H1 (cell line): ENCODE measurements at regions not wholly inside any gene's neighbourhood (a gene's known extent, or its start where the extent isn't known, plus 50 kb on each side); places are given as distances from the start of the nearest gene placed in this dataset.

Experiments
- CTCF ChIA-PET: fragments of 300-600 bp; sonication (Branson Sonifier 250); formaldehyde crosslinking; loops from one replicate; lab custom pipeline; 2021; ENCODE audit not compliant: partially characterized antibody; lab: Charles Lee
- POLR2A ChIA-PET: fragments of 300-600 bp; sonication (Branson Sonifier 250); formaldehyde crosslinking; loops from one replicate; lab custom pipeline; 2021; ENCODE audit warnings: inconsistent platforms; ENCODE audit not compliant: partially characterized antibody; lab: Charles Lee
- DNase-seq, 2 experiments: peaks; one replicate each; pipeline versions ENCODE4 v3.0.0 to v3.0.0-alpha.2; 2010 to 2022; ENCODE audit warnings: low spot score in 2 of 2, low read depth in 1 of 2, mixed read lengths in 1 of 2
- FAIRE-seq: peaks from 2 replicates; lab custom pipeline; 2011; peaks lifted over from hg19 to GRCh38; lab: Jason Lieb, UNC
- H2AFZ ChIP-seq: 2 replicates; pipeline ENCODE4 v1.8.1; 2012; ENCODE audit warnings: low read length, inconsistent platforms
- H2AK5ac ChIP-seq: 2 replicates; pipeline ENCODE4 v1.6.1; 2013; ENCODE audit warnings: low read depth, low read length
- H2BK120ac ChIP-seq: replicated peaks from 2 replicates; pipeline ENCODE3; 2013; ENCODE audit warnings: low read depth, low read length, inconsistent platforms
- H2BK12ac ChIP-seq: 2 replicates; pipeline ENCODE4 v1.6.1; 2013; ENCODE audit warnings: low read depth, low read length
- H2BK15ac ChIP-seq: 2 replicates; pipeline ENCODE4 v1.6.1; 2013; ENCODE audit warnings: low read length
- H2BK20ac ChIP-seq: 2 replicates; pipeline ENCODE4 v1.6.1; 2013; ENCODE audit warnings: low read length
- H2BK5ac ChIP-seq: 2 replicates; pipeline ENCODE4 v1.6.1; 2013; ENCODE audit warnings: low read depth, low read length
- H3K14ac ChIP-seq: 2 replicates; pipeline ENCODE4 v1.6.1; 2013; ENCODE audit warnings: inconsistent platforms; ENCODE audit not compliant: insufficient read length
- H3K18ac ChIP-seq: 2 replicates; pipeline ENCODE4 v1.6.1; 2013; ENCODE audit warnings: low read length; ENCODE audit errors: extremely low read depth
- H3K23ac ChIP-seq: 2 replicates; pipeline ENCODE4 v1.6.1; 2013; ENCODE audit warnings: inconsistent platforms; ENCODE audit not compliant: insufficient read length
- H3K23me2 ChIP-seq: 2 replicates; pipeline ENCODE4 v1.6.1; 2013; ENCODE audit warnings: low read depth, low read length
- H3K27ac ChIP-seq: 2 replicates; pipeline ENCODE4 v1.6.1; 2011; ENCODE audit warnings: low read depth, low read length, inconsistent platforms
- H3K27me3 ChIP-seq, 4 experiments: replicated peaks in 1 of 4; 1 replicate in 1 of 4; 2 replicates in 3 of 4; pipeline versions ENCODE4 v1.6.1 to v1.8.1; 2011 to 2013; ENCODE audit warnings: low read length in 3 of 4, mild to moderate bottlenecking in 3 of 4, inconsistent platforms in 2 of 4, mixed read lengths in 2 of 4, moderate library complexity in 1 of 4; ENCODE audit not compliant: control insufficient read depth in 3 of 4, insufficient read depth in 3 of 4; ENCODE audit errors: extremely low read depth in 1 of 4
- H3K36me3 ChIP-seq, 4 experiments: 2 replicates each; pipeline versions ENCODE4 v1.6.1 to v1.8.1; 2011 to 2013; ENCODE audit warnings: mild to moderate bottlenecking in 4 of 4, low read length in 3 of 4, moderate library complexity in 2 of 4, control low read depth in 1 of 4, inconsistent platforms in 1 of 4; ENCODE audit not compliant: insufficient read depth in 4 of 4, control insufficient read depth in 2 of 4
- H3K4ac ChIP-seq: replicated peaks from 2 replicates; pipeline ENCODE3; 2013; ENCODE audit warnings: low read length, low read depth, mixed read lengths, inconsistent platforms; ENCODE audit not compliant: insufficient read length
- H3K4me1 ChIP-seq, 4 experiments: replicated peaks in 1 of 4; 1 replicate in 1 of 4; 2 replicates in 3 of 4; pipeline versions ENCODE4 v1.6.1 to v1.8.1; 2011 to 2013; ENCODE audit warnings: low read length in 3 of 4, inconsistent platforms in 2 of 4, mixed read lengths in 1 of 4; ENCODE audit not compliant: insufficient read depth in 4 of 4, control insufficient read depth in 3 of 4
- H3K4me2 ChIP-seq, 2 experiments: 2 replicates each; pipeline versions ENCODE4 v1.6.1 to v1.8.1; 2011 to 2013; ENCODE audit warnings: low read depth in 2 of 2, low read length in 2 of 2, control low read depth in 1 of 2, inconsistent platforms in 1 of 2, mild to moderate bottlenecking in 1 of 2; ENCODE audit not compliant: insufficient read depth in 1 of 2
- H3K4me3 ChIP-seq, 4 experiments: fragments of 200-600, 300-600 bp in 1 of 4; sonication (generic), shearing (Covaris generic), sonication (Bioruptor Twin) in 1 of 4; 2 replicates each; pipeline versions ENCODE4 v1.5.1 to v1.8.1; 2011 to 2016; ENCODE audit warnings: low read length in 4 of 4, low read depth in 3 of 4, control low read depth in 2 of 4, inconsistent platforms in 2 of 4, mild to moderate bottlenecking in 2 of 4, mixed read lengths in 1 of 4, moderate library complexity in 1 of 4; ENCODE audit not compliant: insufficient read depth in 2 of 4; ENCODE audit errors: extremely low read depth in 1 of 4
- H3K56ac ChIP-seq: replicated peaks from 2 replicates; pipeline ENCODE3; 2013; ENCODE audit warnings: low read depth, mild to moderate bottlenecking, mixed read lengths, low read length, inconsistent platforms; ENCODE audit not compliant: insufficient read length
- H3K79me1 ChIP-seq: 2 replicates; pipeline ENCODE4 v1.6.1; 2013; ENCODE audit warnings: low read depth, low read length, control low read depth
- H3K79me2 ChIP-seq, 2 experiments: 2 replicates each; pipeline versions ENCODE4 v1.6.1 to v1.8.1; 2012 to 2013; ENCODE audit warnings: low read length in 2 of 2, mild to moderate bottlenecking in 2 of 2, inconsistent platforms in 1 of 2; ENCODE audit not compliant: insufficient read depth in 2 of 2, control insufficient read depth in 1 of 2
- H3K9ac ChIP-seq, 4 experiments: replicated peaks in 1 of 4; 1 replicate in 1 of 4; 2 replicates in 3 of 4; pipeline versions ENCODE4 v1.6.1 to v1.8.1; 2011 to 2013; ENCODE audit warnings: low read depth in 3 of 4, low read length in 3 of 4, control low read depth in 2 of 4, mild to moderate bottlenecking in 2 of 4, moderate library complexity in 2 of 4, inconsistent platforms in 1 of 4; ENCODE audit errors: extremely low read depth in 1 of 4
- H3K9me3 ChIP-seq, 2 experiments: 2 replicates each; pipeline versions ENCODE4 v1.6.1 to v1.8.1; 2012 to 2013; ENCODE audit warnings: mild to moderate bottlenecking in 2 of 2, moderate library complexity in 2 of 2, control low read depth in 1 of 2, inconsistent platforms in 1 of 2, low read depth in 1 of 2, low read length in 1 of 2, mixed read lengths in 1 of 2; ENCODE audit not compliant: insufficient read depth in 2 of 2
- H4K20me1 ChIP-seq, 2 experiments: replicated peaks in 1 of 2; 2 replicates each; pipeline versions ENCODE3 to v1.8.1; 2011 to 2013; ENCODE audit warnings: inconsistent platforms in 2 of 2, low read length in 2 of 2, mild to moderate bottlenecking in 1 of 2; ENCODE audit not compliant: insufficient read depth in 2 of 2, control insufficient read depth in 1 of 2
- H4K5ac ChIP-seq: 2 replicates; pipeline ENCODE4 v1.6.1; 2013; ENCODE audit warnings: low read length, low read depth, mixed read lengths, inconsistent platforms; ENCODE audit not compliant: insufficient read length
- H4K8ac ChIP-seq: 2 replicates; pipeline ENCODE4 v1.8.0; 2013; ENCODE audit warnings: mild to moderate bottlenecking, moderate library complexity, low read length, inconsistent platforms; ENCODE audit not compliant: insufficient read depth; ENCODE audit errors: extremely low read depth
- H4K91ac ChIP-seq: replicated peaks from 2 replicates; pipeline ENCODE3; 2013; ENCODE audit warnings: low read length, mixed read lengths, inconsistent platforms; ENCODE audit not compliant: insufficient read length
- CBX5 ChIP-seq: fragments of 300-800, 300-1000 bp; sonication (generic); IDR thresholded peaks from 2 replicates; pipeline ENCODE4 v1.7.1; 2016; ENCODE audit warnings: antibody characterized with exemption, low read length, low read depth
- EGR1 ChIP-seq: IDR thresholded peaks from 2 replicates; pipeline ENCODE4 v1.6.1; 2011; ENCODE audit warnings: low read depth, low read length, borderline replicate concordance
- HDAC2 ChIP-seq, 2 experiments: fragments of 300-600 bp in 1 of 2; sonication (generic) in 1 of 2; IDR thresholded peaks; 2 replicates each; pipeline ENCODE4 v1.6.1; 2011 to 2012; ENCODE audit warnings: low read depth in 2 of 2, low read length in 2 of 2, mild to moderate bottlenecking in 2 of 2, moderate library complexity in 2 of 2, borderline replicate concordance in 1 of 2, inconsistent platforms in 1 of 2
- JUND ChIP-seq: IDR thresholded peaks from 2 replicates; pipeline ENCODE4 v1.6.1; 2011; ENCODE audit warnings: mild to moderate bottlenecking, improper control_type of control experiment, low read length
- RAD21 ChIP-seq, 2 experiments: IDR thresholded peaks in 1 of 2; conservative IDR thresholded peaks in 1 of 2; 2 replicates each; pipeline ENCODE4 v1.6.1; 2011; ENCODE audit warnings: low read depth in 2 of 2, low read length in 2 of 2, improper control_type of control experiment in 1 of 2, inconsistent platforms in 1 of 2, mild to moderate bottlenecking in 1 of 2, moderate library complexity in 1 of 2

DNA sequence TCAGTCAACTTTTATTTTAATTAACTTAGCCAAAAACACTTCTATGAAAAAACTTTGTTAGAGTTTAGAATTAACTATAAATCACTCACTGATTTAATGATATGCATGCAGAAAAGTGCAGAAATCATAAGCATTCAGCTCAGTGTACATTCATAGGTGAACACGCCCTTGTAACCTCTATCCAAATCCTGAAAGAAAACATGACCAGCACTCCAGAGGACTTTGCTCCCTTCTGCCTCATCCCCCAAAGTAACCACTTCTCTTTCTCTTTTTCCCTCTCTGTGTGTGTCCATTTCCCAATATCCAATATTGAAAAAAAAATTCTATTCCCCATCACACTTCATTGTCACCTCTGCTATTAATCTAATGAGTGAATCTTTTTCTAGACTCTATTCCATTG, 197.1 kb upstream of the FAR2 start (continued):
- no peak for TF ChIP-seq JUND

DNA sequence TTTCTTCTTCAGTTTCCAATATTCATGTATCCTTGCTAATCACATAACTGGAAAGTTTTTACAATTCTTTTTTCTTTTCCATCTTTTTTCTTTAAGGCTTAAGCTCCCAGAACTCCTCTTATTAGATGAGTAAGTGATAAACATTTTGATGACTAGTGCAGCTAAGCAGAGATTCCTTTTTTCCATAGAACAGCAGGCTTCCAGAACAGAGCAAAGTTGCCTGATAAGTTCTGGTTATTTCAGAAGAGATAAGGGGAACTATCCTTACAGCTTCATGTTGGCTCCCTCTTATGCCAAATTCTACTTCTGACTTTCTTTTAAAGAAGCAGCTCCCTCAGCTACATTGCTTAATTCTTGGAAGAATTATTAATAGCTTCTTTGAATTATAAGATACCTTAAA, 194.7 kb upstream of the FAR2 start:
- TF ChIP-seq JUND: no peak
- no peak for TF ChIP-seq HDAC2 (IDR thresholded peaks at IDR 0.05; ENCODE audit: borderline replicate concordance in 1 of 2, low read depth in 2 of 2, low read length in 2 of 2)
- TF ChIP-seq EGR1: no peak
- TF ChIP-seq CBX5: no peak
- TF ChIP-seq RAD21 (IDR thresholded peaks at IDR 0.05 in 1 of 2, conservative IDR thresholded peaks at IDR 0.05 in 1 of 2; ENCODE audit: low read depth in 2 of 2, low read length in 2 of 2): no peak
- Histone ChIP-seq H3K36me3 (no peaks in the 10 kb centered on the region), H2BK5ac (no peak overlapping the region), H2AK5ac (no peak overlapping the region), H3K14ac (no peak overlapping the region), H3K4me1 (no peaks in the 10 kb centered on the region; a peak in 1 of 7 replicates), H3K23me2 (no peaks in the 10 kb centered on the region), H2BK20ac (no peak overlapping the region), H3K79me1 (no peaks in the 10 kb centered on the region), H3K56ac (no peak overlapping the region), H3K4ac (no peak overlapping the region), H3K4me3 (no peak overlapping the region), H4K20me1 (no peaks in the 10 kb centered on the region), H3K79me2 (no peaks in the 10 kb centered on the region), H2BK12ac (no peak overlapping the region), H3K18ac (no peak overlapping the region), H4K8ac (no peak overlapping the region), H3K9ac (no peak overlapping the region), H4K91ac (no peak overlapping the region), H2AFZ (no peak overlapping the region), H3K23ac (no peak overlapping the region), H4K5ac (no peak overlapping the region), H2BK120ac (no peak overlapping the region), H3K27me3 (no peaks in the 10 kb centered on the region), H2BK15ac (no peak overlapping the region), H3K4me2 (no peak overlapping the region), H3K9me3 (no peaks in the 10 kb centered on the region), H3K27ac (no peak overlapping the region)
- POLR2A ChIA-PET: no interaction called here
- DNase-seq (no peak), FAIRE-seq (no peak)
- CTCF ChIA-PET: no interaction called here
